MCF 10A (cell line): ENCODE measurements at regions not wholly inside any gene's neighbourhood (a gene's known extent, or its start where the extent isn't known, plus 50 kb on each side); places are given as distances from the start of the nearest gene placed in this dataset.
"Not testable (repeated sequence)": the region's sequence is repeated elsewhere in the genome, so short reads cannot be mapped to it uniquely, and the experiment has no call there.

ENCODE experiments used
- BruUV-seq: library from RNA; stranded (reverse); fragments of 400-500 nt; replicated peaks from 2 replicates; lab custom pipeline; 2021; lab: Mats Ljungman, UMichigan
- CTCF ChIA-PET: fragments of 300-600 bp; sonication (Branson Sonifier 250); formaldehyde crosslinking; extraction: SDS; loops from one replicate; lab custom pipeline; 2021; ENCODE audit warnings: antibody characterized with exemption, inconsistent platforms; lab: Yijun Ruan, JAX
- POLR2A ChIA-PET: fragments of 300-600, 350-650 bp; sonication (Branson Sonifier 250); formaldehyde crosslinking; extraction: SDS; loops from one replicate; lab custom pipeline; 2020; ENCODE audit warnings: antibody characterized with exemption, inconsistent platforms; lab: Yijun Ruan, JAX
- DNase-seq: peaks from one replicate; pipeline ENCODE4 v3.0.0-alpha.2; 2018; ENCODE audit not compliant: unreplicated experiment
- H3K27ac Mint-ChIP-seq: one replicate; pipeline ENCODE4 v1.8.0; 2022; ENCODE audit warnings: mild to moderate bottlenecking, low read depth, mixed read lengths; ENCODE audit not compliant: unreplicated experiment
- H3K27me3 Mint-ChIP-seq: one replicate; pipeline ENCODE4 v1.8.0; 2022; ENCODE audit warnings: mixed read lengths; ENCODE audit not compliant: insufficient read depth, unreplicated experiment
- H3K36me3 Mint-ChIP-seq: one replicate; pipeline ENCODE4 v1.8.0; 2022; ENCODE audit warnings: mild to moderate bottlenecking, moderate library complexity, mixed read lengths; ENCODE audit not compliant: insufficient read depth, unreplicated experiment
- H3K4me1 Mint-ChIP-seq: one replicate; pipeline ENCODE4 v1.8.0; 2022; ENCODE audit warnings: mixed read lengths; ENCODE audit not compliant: insufficient read depth, unreplicated experiment
- H3K4me3 Mint-ChIP-seq: one replicate; pipeline ENCODE4 v1.8.0; 2022; ENCODE audit warnings: mild to moderate bottlenecking, moderate library complexity, mixed read lengths; ENCODE audit not compliant: unreplicated experiment
- H3K9me3 Mint-ChIP-seq: one replicate; pipeline ENCODE4 v1.8.0; 2022; ENCODE audit warnings: mixed read lengths; ENCODE audit not compliant: unreplicated experiment
- CTCF ChIP-seq: fragments of 200-600 bp; IDR thresholded peaks from one replicate; pipeline ENCODE4 v1.8.0; 2022; ENCODE audit warnings: antibody characterized with exemption, mild to moderate bottlenecking; ENCODE audit not compliant: unreplicated experiment
- intact Hi-C: fragments of 100-400 bp; cut with micrococcal nuclease; formaldehyde crosslinking; loops from 2 replicates; pipeline ENCODE4 v1.14.1; 2022

- H3K4me3 Mint-ChIP-seq: no peak overlapping the region
- no TSS peak for BruUV-seq
- ChIA-PET POLR2A (no interaction called here), CTCF (interaction anchor here (0.6 kb wide), 1 partner anchor 65 kb away, joined by 3 read pairs; no protein-coding TSS in a partner anchor)
- no peaks in the 10 kb centered on the region for H3K36me3 Mint-ChIP-seq
- H3K4me1 Mint-ChIP-seq: no peaks in the 10 kb centered on the region
- H3K9me3 Mint-ChIP-seq: no peaks in the 10 kb centered on the region
- TF ChIP-seq CTCF: no peak
- intact Hi-C loops: no loop called here
- no peak for DNase-seq
- peaks cover 23% of the 10 kb centered on the region for H3K27me3 Mint-ChIP-seq
- no peak overlapping the region for H3K27ac Mint-ChIP-seq
These were observed 97.7 kb upstream of the KIF2A start for GRCh38 chr5:62208218-62208852.

GRCh38 chr5:62211405-62211804 lies 94.6 kb upstream of the KIF2A start:
- Mint-ChIP-seq H3K9me3 (peaks cover 9% of the 10 kb centered on the region), H3K4me3 (no peak overlapping the region), H3K4me1 (no peaks in the 10 kb centered on the region), H3K27ac (no peak overlapping the region), H3K36me3 (peaks cover 4% of the 10 kb centered on the region), H3K27me3 (peaks cover 6% of the 10 kb centered on the region)
- intact Hi-C loops: loop anchor here (10.0 kb wide), 1 partner anchor 267 kb away; no protein-coding TSS in a partner anchor
- DNase-seq: no peak
- no TSS peak for BruUV-seq
- TF ChIP-seq CTCF: no peak
- POLR2A ChIA-PET: no interaction called here
- CTCF ChIA-PET: interaction anchor here (0.6 kb wide), 1 partner anchor 1117 kb away, joined by 3 read pairs; no protein-coding TSS in a partner anchor

- DNase-seq: no peak
- H3K4me3 Mint-ChIP-seq: no peak overlapping the region
- peaks cover 4% of the 10 kb centered on the region for H3K36me3 Mint-ChIP-seq
- BruUV-seq: no TSS peak
- intact Hi-C loops: loop anchor here (10.0 kb wide), 1 partner anchor 268 kb away; no protein-coding TSS in a partner anchor
- H3K4me1 Mint-ChIP-seq: no peaks in the 10 kb centered on the region
- ChIA-PET CTCF (no interaction called here), POLR2A (no interaction called here)
- no peak overlapping the region for H3K27ac Mint-ChIP-seq
- peaks cover 9% of the 10 kb centered on the region for H3K9me3 Mint-ChIP-seq
- no peaks in the 10 kb centered on the region for H3K27me3 Mint-ChIP-seq
- no peak for TF ChIP-seq CTCF
These were observed 93.4 kb upstream of the KIF2A start for GRCh38 chr5:62212648-62213047.

GRCh38 chr5:62214701-62215100 lies 91.3 kb upstream of the KIF2A start:
- Mint-ChIP-seq H3K36me3 (peaks cover 4% of the 10 kb centered on the region), H3K27ac (no peak overlapping the region), H3K4me1 (no peaks in the 10 kb centered on the region), H3K4me3 (no peak overlapping the region), H3K27me3 (no peaks in the 10 kb centered on the region), H3K9me3 (peaks cover 9% of the 10 kb centered on the region)
- CTCF ChIA-PET: interaction anchor here (1.7 kb wide), 1 partner anchor 10 kb away, joined by 4 read pairs; no protein-coding TSS in a partner anchor
- peak; percentile 22 for DNase-seq
- no peak for TF ChIP-seq CTCF
- no TSS peak for BruUV-seq
- POLR2A ChIA-PET: interaction anchor here (0.6 to 0.7 kb wide), 2 partner anchors 81 to 132 kb away, joined by 3 to 4 read pairs; no protein-coding TSS in a partner anchor
- intact Hi-C loops: loop anchor here (10.0 kb wide), 1 partner anchor 270 kb away; no protein-coding TSS in a partner anchor

GRCh38 chr5:62216603-62217002 lies 89.4 kb upstream of the KIF2A start:
- H3K36me3 Mint-ChIP-seq, POLR2A ChIA-PET, DNase-seq, H3K27me3 Mint-ChIP-seq, H3K27ac Mint-ChIP-seq, CTCF ChIA-PET, BruUV-seq, H3K9me3 Mint-ChIP-seq, H3K4me3 Mint-ChIP-seq, H3K4me1 Mint-ChIP-seq: not testable (repeated sequence)
- intact Hi-C loops: loop anchor here (10.0 kb wide), 1 partner anchor 272 kb away; no protein-coding TSS in a partner anchor

GRCh38 chr5:62217095-62217494 lies 88.9 kb upstream of the KIF2A start:
- intact Hi-C loops: loop anchor here (10.0 kb wide), 1 partner anchor 272 kb away; no protein-coding TSS in a partner anchor
- H3K4me1 Mint-ChIP-seq, H3K27me3 Mint-ChIP-seq, CTCF ChIA-PET, POLR2A ChIA-PET, H3K4me3 Mint-ChIP-seq, H3K36me3 Mint-ChIP-seq, H3K27ac Mint-ChIP-seq, DNase-seq, BruUV-seq, H3K9me3 Mint-ChIP-seq: not testable (repeated sequence)
